ENCODE measurements at regions not wholly inside any gene's neighbourhood (a gene's known extent, or its start where the extent isn't known, plus 50 kb on each side); places are given as distances from the start of the nearest gene placed in this dataset.

- H3K36me3 ChIP-seq: no peaks in the 10 kb centered on the region
- 55% methylated on average over 3 of the region's 3 CpGs for WGBS (ENCODE audit: insufficient coverage, low coverage, low lambda C conversion rate, missing lambda C conversion rate)
- no peaks in the 10 kb centered on the region for H3K4me1 ChIP-seq
- no peak overlapping the region for H3K4me3 ChIP-seq
- intact Hi-C loops (cut with DNase I): no loop called here
- no peaks in the 10 kb centered on the region for H3K9me3 ChIP-seq
- no peaks in the 10 kb centered on the region for H3K27me3 ChIP-seq
- no peak for TF ChIP-seq CTCF (IDR thresholded peaks at IDR 0.05)
- no peak for TF ChIP-seq POLR2A (IDR thresholded peaks at IDR 0.05)
- H3K27ac ChIP-seq: no peak overlapping the region
- ATAC-seq (no peak), DNase-seq (no peak)
Observed at GRCh38 chr14:83991666-83992065, 1538.3 kb upstream of the FLRT2 start.

- DNase-seq: no peak
- 45% methylated on average over 3 of the region's 3 CpGs for WGBS (ENCODE audit: insufficient coverage, low coverage, low lambda C conversion rate, missing lambda C conversion rate)
- no peak for ATAC-seq
- H3K9me3 ChIP-seq: no peaks in the 10 kb centered on the region
- no peak overlapping the region for H3K27ac ChIP-seq
- no peaks in the 10 kb centered on the region for H3K36me3 ChIP-seq
- H3K4me1 ChIP-seq: no peaks in the 10 kb centered on the region
- intact Hi-C loops (cut with DNase I): no loop called here
- TF ChIP-seq CTCF (IDR thresholded peaks at IDR 0.05) (no peak), POLR2A (IDR thresholded peaks at IDR 0.05) (no peak)
- H3K27me3 ChIP-seq: no peaks in the 10 kb centered on the region
- no peak overlapping the region for H3K4me3 ChIP-seq
Observed at GRCh38 chr14:83992857-83993256, 1537.1 kb upstream of the FLRT2 start.

GRCh38 chr14:83993545-83993944 lies 1536.4 kb upstream of the FLRT2 start:
- ATAC-seq: no peak

GRCh38 chr14:83994020-83994419 lies 1535.9 kb upstream of the FLRT2 start:
- no peak overlapping the region for H3K27ac ChIP-seq
- ATAC-seq: no peak
- TF ChIP-seq POLR2A (IDR thresholded peaks at IDR 0.05) (no peak), CTCF (IDR thresholded peaks at IDR 0.05) (no peak)
- no peak for DNase-seq
- 49% methylated on average over 2 of the region's 2 CpGs for WGBS (ENCODE audit: insufficient coverage, low coverage, low lambda C conversion rate, missing lambda C conversion rate)
- no peaks in the 10 kb centered on the region for H3K4me1 ChIP-seq
- no peak overlapping the region for H3K4me3 ChIP-seq
- no peaks in the 10 kb centered on the region for H3K36me3 ChIP-seq
- H3K27me3 ChIP-seq: no peaks in the 10 kb centered on the region
- H3K9me3 ChIP-seq: no peaks in the 10 kb centered on the region
- intact Hi-C loops (cut with DNase I): no loop called here

More at GRCh38 chr14:83993545-83993944, 1536.4 kb upstream of the FLRT2 start:
- WGBS (ENCODE audit: insufficient coverage, low coverage, low lambda C conversion rate, missing lambda C conversion rate): 47% methylated on average over 2 of the region's 2 CpGs
- Histone ChIP-seq H3K4me1 (no peaks in the 10 kb centered on the region), H3K27ac (no peak overlapping the region), H3K9me3 (no peaks in the 10 kb centered on the region), H3K36me3 (no peaks in the 10 kb centered on the region), H3K27me3 (no peaks in the 10 kb centered on the region), H3K4me3 (no peak overlapping the region)
- TF ChIP-seq POLR2A (IDR thresholded peaks at IDR 0.05) (no peak), CTCF (IDR thresholded peaks at IDR 0.05) (no peak)
- intact Hi-C loops (cut with DNase I): no loop called here
- no peak for DNase-seq

- no peaks in the 10 kb centered on the region for H3K4me1 ChIP-seq
- no peak overlapping the region for H3K27ac ChIP-seq
- ATAC-seq: no peak
- H3K4me3 ChIP-seq: no peak overlapping the region
- 65% methylated on average over 3 of the region's 3 CpGs for WGBS (ENCODE audit: insufficient coverage, low coverage, low lambda C conversion rate, missing lambda C conversion rate)
- no peaks in the 10 kb centered on the region for H3K36me3 ChIP-seq
- intact Hi-C loops (cut with DNase I): no loop called here
- H3K9me3 ChIP-seq: no peaks in the 10 kb centered on the region
- no peak for DNase-seq
- TF ChIP-seq CTCF (IDR thresholded peaks at IDR 0.05): no peak
- no peak for TF ChIP-seq POLR2A (IDR thresholded peaks at IDR 0.05)
- H3K27me3 ChIP-seq: no peaks in the 10 kb centered on the region
Observed at GRCh38 chr14:84001023-84001422, 1528.9 kb upstream of the FLRT2 start.
